Ammon's horn (tissue), 1 donor: ENCODE measurements at regions not wholly inside any gene's neighbourhood (a gene's known extent, or its start where the extent isn't known, plus 50 kb on each side); places are given as distances from the start of the nearest gene placed in this dataset.
"Not testable (repeated sequence)": the region's sequence is repeated elsewhere in the genome, so short reads cannot be mapped to it uniquely, and the experiment has no call there.

Experiments used
- DNase-seq: peaks from one replicate; pipeline ENCODE4 v3.0.0-alpha.2; 2016; ENCODE audit warnings: low spot score

- DNase-seq, result no peak
Measured at GRCh38 chr13:18949489-18949761, 232.2 kb downstream of the TUBA3C start.

GRCh38 chr13:18948664-18949488, 232.7 kb downstream of the TUBA3C start:
- no peak for DNase-seq

- no peak for DNase-seq
Measured at GRCh38 chr13:18948012-18948663, 233.5 kb downstream of the TUBA3C start.

GRCh38 chr13:18947376-18947977, 234.1 kb downstream of the TUBA3C start:
- DNase-seq, result no peak

GRCh38 chr13:18946738-18947137, 234.9 kb downstream of the TUBA3C start:
- DNase-seq, result no peak

GRCh38 chr13:18944501-18945068, 237.0 kb downstream of the TUBA3C start:
- DNase-seq, result no peak

GRCh38 chr13:18943721-18944391, 237.8 kb downstream of the TUBA3C start:
- no peak for DNase-seq

- DNase-seq, result no peak
Measured at GRCh38 chr13:18943273-18943672, 238.4 kb downstream of the TUBA3C start.

GRCh38 chr13:18936104-18936503, 245.5 kb downstream of the TUBA3C start:
- DNase-seq, result no peak

GRCh38 chr13:18921063-18921462, 260.6 kb downstream of the TUBA3C start:
- no peak for DNase-seq

- DNase-seq, result not testable (repeated sequence)
Measured at GRCh38 chr13:18905096-18905495, 276.5 kb downstream of the TUBA3C start.

GRCh38 chr13:18895411-18895810, 286.2 kb downstream of the TUBA3C start:
- DNase-seq, result not testable (repeated sequence)

- DNase-seq, result not testable (repeated sequence)
Measured at GRCh38 chr13:18891242-18891641, 290.4 kb downstream of the TUBA3C start.

- not testable (repeated sequence) for DNase-seq
Measured at GRCh38 chr13:18874875-18875789, 306.5 kb downstream of the TUBA3C start.

GRCh38 chr13:18870557-18870956, 311.1 kb downstream of the TUBA3C start:
- not testable (repeated sequence) for DNase-seq

GRCh38 chr13:18869365-18869764, 312.3 kb downstream of the TUBA3C start:
- not testable (repeated sequence) for DNase-seq

- DNase-seq, result not testable (repeated sequence)
Measured at GRCh38 chr13:18837986-18838629, 343.5 kb downstream of the TUBA3C start.

GRCh38 chr13:18837179-18837745, 344.4 kb downstream of the TUBA3C start:
- DNase-seq, result not testable (repeated sequence)

- DNase-seq, result not testable (repeated sequence)
Measured at GRCh38 chr13:18836371-18837178, 345.0 kb downstream of the TUBA3C start.
